Right kidney (tissue), 1 donor: ENCODE measurements at regions not wholly inside any gene's neighbourhood (a gene's known extent, or its start where the extent isn't known, plus 50 kb on each side); places are given as distances from the start of the nearest gene placed in this dataset.

Experiments
- DNase-seq: peaks from one replicate; pipeline ENCODE4 v3.0.0-alpha.2; 2016

GRCh38 chr3:144235489-144235888 is 263.9 kb downstream of the DIPK2A start:
- no peak for DNase-seq

GRCh38 chr3:144237351-144237750 is 265.7 kb downstream of the DIPK2A start:
- DNase-seq: no peak

DNA sequence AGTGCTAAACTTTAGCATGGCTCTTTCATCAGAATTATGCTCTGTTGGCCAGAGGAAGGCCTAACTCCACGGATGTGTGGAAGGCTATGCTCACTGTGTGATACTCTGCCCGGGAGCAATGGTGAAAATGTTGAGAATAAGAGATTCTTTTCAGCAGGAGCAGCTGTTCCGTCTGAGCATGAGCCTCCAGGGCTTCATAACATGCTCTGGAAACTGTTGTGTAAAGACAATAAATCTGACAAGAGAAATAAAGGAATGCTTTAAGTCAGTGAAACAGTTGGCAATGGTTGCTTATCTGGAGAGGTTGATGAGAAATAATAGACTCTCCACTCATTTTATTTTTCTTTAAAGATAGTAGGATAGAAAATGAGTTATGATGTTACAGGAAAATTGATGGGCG is 269.8 kb downstream of the DIPK2A start:
- DNase-seq: no peak

DNA sequence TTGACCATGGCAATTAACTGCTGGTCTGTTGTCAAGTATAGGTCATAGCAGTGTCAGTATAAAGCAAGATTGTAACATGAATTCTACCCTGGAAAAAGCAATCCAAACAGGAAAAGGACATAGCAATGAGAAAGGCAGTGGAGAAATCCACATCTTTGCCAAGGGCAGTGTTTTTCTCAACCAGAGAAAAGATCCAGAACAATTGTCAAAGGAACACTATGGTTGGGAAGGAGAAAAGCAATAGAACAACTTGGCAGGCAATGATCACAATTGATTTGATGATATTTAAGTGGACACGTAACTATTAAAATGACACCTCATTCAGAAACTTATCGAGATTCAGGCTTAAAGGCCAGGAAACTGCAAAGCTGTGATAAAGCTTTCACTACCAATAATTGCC is 271.1 kb downstream of the DIPK2A start:
- DNase-seq: no peak

DNA sequence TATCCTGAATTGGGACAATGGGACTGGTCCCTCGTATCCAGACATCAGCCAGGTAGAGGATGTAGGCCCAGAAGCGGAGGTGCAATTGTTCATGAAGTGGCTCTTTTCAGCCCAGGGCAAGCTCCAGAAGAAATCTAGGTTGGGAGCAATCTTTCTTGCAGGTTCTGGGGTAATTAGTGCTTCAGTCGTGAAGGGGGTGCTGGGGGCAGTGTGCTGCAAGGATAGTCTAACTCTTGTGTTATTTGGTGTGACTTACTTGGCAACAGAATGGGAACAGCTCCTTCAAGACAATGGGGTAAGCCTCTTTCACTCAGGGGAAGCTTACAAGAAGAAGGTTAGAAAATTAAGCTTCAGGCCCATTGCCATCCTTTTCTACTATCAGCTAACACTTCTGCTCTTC is 273.0 kb downstream of the DIPK2A start:
- no peak for DNase-seq

- no peak for DNase-seq
Measured at GRCh38 chr3:144252896-144253295, 281.3 kb downstream of the DIPK2A start.

DNA sequence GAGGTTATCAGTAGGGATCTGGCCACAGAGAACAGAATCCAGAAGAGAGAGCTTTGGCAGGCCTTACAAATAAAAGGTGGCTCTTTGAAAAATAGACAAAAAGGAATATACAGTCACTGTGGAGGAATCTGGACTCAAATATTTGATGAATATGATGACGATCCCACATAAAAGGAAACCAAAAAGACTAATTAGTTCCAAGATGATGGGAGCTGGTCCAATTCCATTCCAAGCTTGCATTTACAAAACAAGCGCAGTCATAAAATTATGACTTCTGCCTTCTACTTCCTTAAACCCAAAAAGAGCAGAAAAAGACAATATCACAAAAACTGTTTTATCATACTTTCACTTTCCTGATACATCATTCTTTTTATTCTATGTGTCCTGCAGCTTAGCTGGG is 285.8 kb downstream of the DIPK2A start:
- DNase-seq: no peak

GRCh38 chr3:144259267-144259666 is 287.6 kb downstream of the DIPK2A start:
- no peak for DNase-seq

DNA sequence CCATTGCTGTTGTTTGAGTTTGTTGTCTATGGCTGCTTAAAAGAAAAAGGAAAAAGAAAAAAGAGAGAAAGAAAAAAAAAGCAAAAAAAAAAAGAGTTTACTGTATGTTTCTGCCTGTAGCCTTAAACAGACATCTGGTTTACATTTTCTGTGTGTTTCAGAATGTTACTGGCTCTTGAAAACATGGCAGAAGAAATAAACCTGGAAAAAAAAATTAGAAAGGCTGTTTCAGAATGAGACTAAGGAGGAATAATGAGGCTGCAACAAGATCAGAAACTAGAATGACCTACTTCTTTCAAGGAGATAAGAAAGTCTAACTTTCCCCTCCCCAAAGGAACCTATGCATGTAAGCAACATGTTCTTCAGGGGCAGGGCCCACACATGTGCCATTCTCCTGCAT is 292.1 kb downstream of the DIPK2A start:
- DNase-seq: no peak

DNA sequence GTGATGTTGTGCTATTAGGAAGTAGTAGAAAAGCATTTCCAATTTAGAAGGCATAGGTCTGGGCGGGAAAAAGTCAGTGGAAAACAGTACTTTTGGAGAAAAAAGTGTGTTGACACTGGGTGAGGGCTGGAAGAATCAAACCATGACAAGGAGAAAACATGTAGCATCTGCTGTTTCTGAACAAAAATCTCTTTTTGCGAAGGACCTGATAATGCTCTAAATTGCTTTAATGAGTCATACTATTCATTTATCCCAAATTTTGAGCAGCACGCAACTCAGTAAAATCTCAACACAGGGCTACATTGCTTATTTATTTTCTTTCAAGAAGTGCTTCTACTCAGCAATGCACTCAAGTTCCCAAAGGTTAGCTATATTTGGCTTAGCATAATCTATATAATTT is 292.7 kb downstream of the DIPK2A start:
- DNase-seq: no peak

- no peak for DNase-seq
Measured at GRCh38 chr3:144264794-144265193, 293.2 kb downstream of the DIPK2A start.

DNA sequence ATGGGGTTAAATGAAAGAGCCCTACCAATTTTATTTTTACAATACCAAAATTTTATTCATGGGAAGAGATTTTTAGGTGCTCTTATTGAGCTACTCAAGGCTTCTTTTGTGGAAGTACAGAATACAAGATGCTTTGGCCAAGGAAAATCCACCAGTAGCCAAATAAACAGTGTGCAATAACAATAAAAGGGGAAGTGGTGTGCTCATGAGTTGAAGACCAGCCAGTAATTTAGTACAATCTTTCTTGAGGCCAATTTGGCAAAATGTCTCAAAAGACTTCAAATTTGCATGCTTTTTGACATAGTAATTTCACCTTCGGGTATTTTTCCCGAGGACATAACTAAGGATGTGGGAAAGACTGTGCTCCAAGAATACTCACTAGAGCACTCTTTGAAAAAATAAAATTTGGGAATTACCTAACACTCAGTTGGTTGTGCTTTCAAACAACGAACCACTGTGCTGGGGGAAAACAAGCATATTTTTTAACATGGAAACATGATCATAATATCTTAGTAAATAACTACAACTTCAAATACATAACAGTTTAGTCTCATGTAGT is 294.0 kb downstream of the DIPK2A start:
- no peak for DNase-seq

DNA sequence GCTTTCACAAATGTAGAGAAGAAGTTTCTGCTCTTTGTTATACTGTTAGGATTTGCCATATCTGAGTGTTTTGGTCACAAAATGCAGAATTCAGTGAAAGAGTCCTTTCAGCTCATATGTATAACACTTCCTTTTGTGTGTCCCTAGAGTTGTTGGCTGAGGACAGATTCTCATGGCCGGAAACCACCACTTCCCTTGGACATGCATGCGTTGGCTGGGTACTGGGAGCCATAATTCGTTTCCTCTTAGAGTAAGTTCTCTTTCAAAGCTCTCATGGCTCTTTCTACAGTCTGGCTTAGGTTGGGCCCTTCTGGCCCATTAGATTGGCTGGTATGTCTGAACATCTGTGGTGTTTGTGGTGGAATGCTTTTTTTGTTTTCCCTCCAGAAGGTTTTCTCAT is 298.5 kb downstream of the DIPK2A start:
- DNase-seq: no peak

GRCh38 chr3:144272680-144273079 is 301.1 kb downstream of the DIPK2A start:
- DNase-seq: peak; percentile 39

DNA sequence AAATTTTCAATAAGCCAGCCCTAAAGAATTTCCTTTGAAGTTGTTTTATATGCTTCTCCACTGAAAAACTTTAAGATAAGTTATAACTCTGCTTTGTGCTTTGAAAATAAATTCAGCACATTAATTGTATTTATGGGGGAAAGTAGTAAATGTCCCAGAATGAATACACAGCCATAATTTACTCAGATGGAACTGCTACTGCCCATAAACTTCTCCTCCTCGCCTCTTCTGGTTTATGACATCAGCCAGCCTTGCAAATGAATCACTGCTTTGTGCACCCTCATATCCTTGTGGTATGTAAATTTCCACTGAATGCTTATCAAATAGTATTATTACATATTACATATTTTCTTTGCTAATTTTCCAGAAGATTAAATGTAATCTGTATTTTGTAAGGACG is 302.0 kb downstream of the DIPK2A start:
- peak; percentile 12 for DNase-seq

GRCh38 chr3:144275005-144275404 is 303.4 kb downstream of the DIPK2A start:
- DNase-seq: no peak

DNA sequence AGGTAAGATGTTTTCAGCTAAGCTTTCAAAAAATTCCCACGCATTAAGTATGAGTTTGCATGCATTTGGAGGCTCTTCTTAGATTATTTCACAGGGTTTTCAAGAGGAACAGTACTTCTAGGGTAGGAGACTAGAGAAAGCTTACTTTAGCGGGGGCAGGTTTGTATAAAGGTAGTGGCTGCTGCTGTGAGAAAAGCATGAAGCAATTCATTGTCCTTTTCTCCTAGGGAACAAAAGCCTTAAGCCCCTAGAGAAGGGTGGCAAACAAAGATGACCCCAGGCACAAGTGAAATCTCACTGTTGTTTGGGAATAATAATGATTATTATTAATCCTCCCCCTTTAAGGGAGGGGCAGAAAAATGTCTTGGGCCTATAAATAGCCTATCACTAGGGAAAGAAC is 310.7 kb downstream of the DIPK2A start:
- no peak for DNase-seq

- no peak for DNase-seq
Measured at GRCh38 chr3:144286235-144286910, 314.8 kb downstream of the DIPK2A start.

DNA sequence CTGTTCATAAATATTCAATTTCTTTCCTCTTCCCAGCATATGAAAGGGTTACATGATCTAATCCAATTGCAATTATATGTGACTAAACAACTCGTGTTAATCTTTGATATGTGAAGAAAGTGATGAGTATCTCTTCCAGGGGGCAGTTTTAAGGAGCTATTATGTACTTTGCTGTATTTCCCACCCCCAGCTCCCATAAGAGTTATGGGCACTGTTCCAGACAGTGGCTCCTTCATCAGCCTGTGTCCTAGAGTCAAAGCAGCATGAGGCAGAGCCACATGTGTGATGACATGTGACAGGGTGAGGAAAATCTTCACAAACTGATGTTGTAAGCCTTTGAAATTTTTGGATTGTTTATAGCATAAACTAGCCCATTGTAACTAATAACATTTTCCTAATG is 315.4 kb downstream of the DIPK2A start:
- DNase-seq: no peak

GRCh38 chr3:144289057-144289456 is 317.4 kb downstream of the DIPK2A start:
- no peak for DNase-seq

DNA sequence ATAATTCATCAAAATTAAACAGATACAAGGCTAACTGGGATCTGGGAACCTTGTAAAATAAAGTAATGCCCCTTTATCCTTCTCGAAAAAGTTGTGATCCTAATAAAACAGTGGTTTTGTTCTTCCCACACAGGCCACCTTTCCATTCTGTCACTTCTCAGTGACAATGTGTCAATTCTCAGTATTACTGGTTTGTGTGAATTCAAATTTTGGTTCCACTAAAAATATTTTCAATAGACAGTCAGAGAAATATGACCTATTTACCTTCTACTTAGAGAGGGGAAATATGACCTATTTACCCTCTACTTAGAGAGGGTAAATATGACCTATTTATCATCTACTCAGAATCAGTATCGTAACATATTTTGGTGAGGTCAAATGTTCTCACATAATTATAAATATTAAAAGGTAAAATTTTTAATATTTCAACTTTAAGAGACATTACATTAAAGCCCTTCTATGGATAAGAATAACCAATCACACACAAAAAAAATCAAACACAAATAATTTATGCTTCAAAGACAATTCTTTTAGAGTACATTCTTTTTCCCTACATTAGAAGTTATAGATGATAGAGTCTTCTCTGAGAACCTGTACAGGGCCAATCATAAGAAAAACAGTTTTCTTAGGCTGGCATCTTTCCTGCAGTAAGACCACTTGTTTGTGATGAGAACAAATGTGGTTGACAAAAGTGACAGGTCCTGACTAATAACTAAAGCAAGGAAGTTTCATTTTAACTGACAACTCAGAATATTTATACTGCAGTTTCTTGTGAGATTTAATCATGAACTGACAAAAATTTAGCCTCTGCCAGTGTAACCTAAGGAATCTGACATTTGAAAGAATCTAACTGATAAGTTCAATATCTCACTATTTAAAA is 323.3 kb downstream of the DIPK2A start:
- no peak for DNase-seq

- no peak for DNase-seq
Measured at GRCh38 chr3:144295613-144296012, 324.0 kb downstream of the DIPK2A start.

DNA sequence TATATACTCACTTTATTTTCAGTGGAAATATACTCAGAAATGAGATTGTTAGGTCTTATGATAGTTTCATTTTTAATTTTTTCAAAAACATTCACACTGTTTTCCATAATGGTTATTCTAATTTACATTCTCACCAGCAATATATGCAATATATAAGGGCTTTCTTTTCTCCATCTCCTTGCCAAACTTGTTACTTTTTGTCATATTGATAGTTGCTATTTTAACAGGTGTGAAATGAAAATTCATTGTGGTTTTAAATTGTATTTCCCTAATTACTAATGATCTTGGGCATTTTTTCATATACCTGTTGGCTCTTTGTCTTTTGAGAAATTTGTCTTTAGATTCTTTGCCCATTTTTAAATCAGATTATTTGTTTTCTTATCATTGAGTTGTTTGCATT is 325.2 kb downstream of the DIPK2A start:
- DNase-seq: no peak

GRCh38 chr3:144301863-144302262 is 330.2 kb downstream of the DIPK2A start:
- DNase-seq: no peak
